ENCODE measurements at regions not wholly inside any gene's neighbourhood (a gene's known extent, or its start where the extent isn't known, plus 50 kb on each side); places are given as distances from the start of the nearest gene placed in this dataset.

- DNase-seq = no peak
Observed at GRCh38 chr6:20313960-20314530, 87.6 kb upstream of the E2F3 start.

GRCh38 chr6:20314866-20315845, 86.5 kb upstream of the E2F3 start:
- no peak for DNase-seq

- no peak for DNase-seq
Observed at GRCh38 chr6:20317430-20317829, 84.2 kb upstream of the E2F3 start.

- no peak for DNase-seq
Observed at GRCh38 chr6:20318851-20319387, 82.8 kb upstream of the E2F3 start.

- no peak for DNase-seq
Observed at GRCh38 chr6:20319520-20320357, 81.9 kb upstream of the E2F3 start.

GRCh38 chr6:20325641-20326421, 75.8 kb upstream of the E2F3 start:
- DNase-seq = no peak

- no peak for DNase-seq
Observed at GRCh38 chr6:20326422-20326728, 75.3 kb upstream of the E2F3 start.

- no peak for DNase-seq
Observed at GRCh38 chr6:20327141-20327540, 74.5 kb upstream of the E2F3 start.

GRCh38 chr6:20328266-20328923, 73.3 kb upstream of the E2F3 start:
- DNase-seq = peak; percentile 35

GRCh38 chr6:20328924-20329300, 72.8 kb upstream of the E2F3 start:
- DNase-seq = no peak

GRCh38 chr6:20331042-20331441, 70.6 kb upstream of the E2F3 start:
- no peak for DNase-seq

GRCh38 chr6:20331625-20332024, 70.1 kb upstream of the E2F3 start:
- no peak for DNase-seq

- no peak for DNase-seq
Observed at GRCh38 chr6:20332441-20333006, 69.2 kb upstream of the E2F3 start.

- DNase-seq = no peak
Observed at GRCh38 chr6:20333721-20334269, 67.9 kb upstream of the E2F3 start.

GRCh38 chr6:20334334-20334733, 67.3 kb upstream of the E2F3 start:
- no peak for DNase-seq

- no peak for DNase-seq
Observed at GRCh38 chr6:20334962-20335361, 66.7 kb upstream of the E2F3 start.

GRCh38 chr6:20335872-20336271, 65.8 kb upstream of the E2F3 start:
- no peak for DNase-seq

- peak; percentile 25 for DNase-seq
Observed at GRCh38 chr6:20338156-20338555, 63.5 kb upstream of the E2F3 start.

- peak; percentile 5 for DNase-seq
Observed at GRCh38 chr6:20340068-20340848, 61.4 kb upstream of the E2F3 start.

GRCh38 chr6:20341096-20341495, 60.6 kb upstream of the E2F3 start:
- DNase-seq = no peak

- DNase-seq = no peak
Observed at GRCh38 chr6:20341564-20341963, 60.1 kb upstream of the E2F3 start.

Measured in EL (cell line).